Gastroesophageal sphincter (tissue), 4 donors: ENCODE measurements at regions not wholly inside any gene's neighbourhood (a gene's known extent, or its start where the extent isn't known, plus 50 kb on each side); places are given as distances from the start of the nearest gene placed in this dataset.

Experiments used
- ATAC-seq: fragments of 150-250 bp; one replicate; pipeline ENCODE4 v1.9.1; 2016; ENCODE audit warnings: mild to moderate bottlenecking, moderate library complexity
- H3K27ac ChIP-seq, 4 donors: fragments of 200-600 bp; sonication (generic) in 3 of 4; 1 replicate in 3 of 4; 2 replicates in 1 of 4; pipeline ENCODE4 v1.5.1; 2016 to 2019
- H3K27me3 ChIP-seq: fragments of 200-600 bp; sonication (generic); one replicate; pipeline ENCODE4 v1.5.1; 2019
- H3K36me3 ChIP-seq, 2 donors: fragments of 200-600 bp; sonication (generic); one replicate each; pipeline ENCODE4 v1.5.1; 2019; ENCODE audit warnings: control low read depth in 1 of 2
- H3K4me1 ChIP-seq, 3 donors: fragments of 200-600 bp; sonication (generic); 1 replicate in 2 of 3; 2 replicates in 1 of 3; pipeline ENCODE4 v1.5.1; 2016 to 2019; ENCODE audit warnings: control low read depth in 2 of 3
- H3K4me3 ChIP-seq, 2 donors: fragments of 200-600 bp; sonication (generic); one replicate each; pipeline ENCODE4 v1.5.1; 2019; ENCODE audit warnings: mild to moderate bottlenecking in 1 of 2, moderate library complexity in 1 of 2
- H3K9me3 ChIP-seq, 3 donors: fragments of 200-600 bp; sonication (generic); one replicate each; pipeline ENCODE4 v1.5.1; 2017 to 2019; ENCODE audit warnings: control low read depth in 2 of 3
- CTCF ChIP-seq, 4 experiments: fragments of 200-600 bp in 2 of 4; fragments of 450-650 bp in 2 of 4; sonication (generic) in 1 of 4; IDR thresholded peaks; one replicate each; pipeline ENCODE4 v1.5.1; 2017 to 2019; ENCODE audit warnings: antibody characterized with exemption in 4 of 4, mild to moderate bottlenecking in 2 of 4, moderate library complexity in 2 of 4
- EP300 ChIP-seq: sonication (generic); formaldehyde crosslinking; IDR thresholded peaks from one replicate; pipeline ENCODE4 v1.6.1; 2017; ENCODE audit warnings: antibody characterized with exemption, mild to moderate bottlenecking
- POLR2A ChIP-seq, 2 donors: fragments of 450-650 bp; IDR thresholded peaks; one replicate each; pipeline ENCODE4 v1.6.1; 2017; ENCODE audit warnings: antibody characterized with exemption in 2 of 2, mild to moderate bottlenecking in 2 of 2, moderate library complexity in 1 of 2
- POLR2AphosphoS5 ChIP-seq: sonication (generic); formaldehyde crosslinking; IDR thresholded peaks from one replicate; pipeline ENCODE4 v1.6.1; 2017; ENCODE audit warnings: antibody characterized with exemption
- WGBS, 2 donors: methylation state at CpG; one replicate each; pipeline ENCODE4 v1.1.5; 2018; ENCODE audit warnings: low coverage in 1 of 2; 5-methylcytosine and 5-hydroxymethylcytosine counted together

- H3K27ac ChIP-seq, result peak overlapping the region in 1 of 4 donors; percentile 47
- 63 to 70% methylated on average over 1 to 2 of the region's 2 CpGs for WGBS, 2 donors
- ATAC-seq, result no peak
- no peaks in the 10 kb centered on the region for H3K36me3 ChIP-seq
- H3K27me3 ChIP-seq, result no peaks in the 10 kb centered on the region
- H3K4me1 ChIP-seq, result peaks cover 4 to 59% (median 18%) of the 10 kb centered on the region in 3 donors
- H3K9me3 ChIP-seq, result no peaks in the 10 kb centered on the region
- H3K4me3 ChIP-seq, result no peak overlapping the region
- TF ChIP-seq POLR2A (IDR thresholded peaks at IDR 0.05) (no peak), EP300 (no peak), CTCF (IDR thresholded peaks at IDR 0.05) (no peak), POLR2AphosphoS5 (no peak)
Measured at GRCh38 chr15:94077938-94078337, 153.4 kb upstream of the MCTP2 start.

- 7 to 19% methylated on average over 7 to 8 of the region's 9 CpGs for WGBS, 2 donors
- Histone ChIP-seq H3K36me3 (no peaks in the 10 kb centered on the region), H3K27me3 (no peaks in the 10 kb centered on the region), H3K27ac (peak overlapping the region; percentile 65 to 77 (median 70)), H3K9me3 (no peaks in the 10 kb centered on the region), H3K4me1 (peaks cover 4 to 34% (median 9%) of the 10 kb centered on the region in 3 donors), H3K4me3 (no peak overlapping the region)
- TF ChIP-seq POLR2A (IDR thresholded peaks at IDR 0.05), result no peak
- TF ChIP-seq POLR2AphosphoS5, result peak; percentile 75
- TF ChIP-seq EP300, result peak; percentile 84
- TF ChIP-seq CTCF (IDR thresholded peaks at IDR 0.05), result peak in 1 of 4 experiments; percentile 11
- peak; percentile 93 for ATAC-seq
Measured at GRCh38 chr15:94075349-94075748, 156.0 kb upstream of the MCTP2 start.

GRCh38 chr15:94070356-94071295, 160.7 kb upstream of the MCTP2 start:
- WGBS, 2 donors, result 89 to 94% methylated on average over 8 to 14 of the region's 19 CpGs
- Histone ChIP-seq H3K36me3 (no peaks in the 10 kb centered on the region), H3K27ac (no peak overlapping the region), H3K4me3 (no peak overlapping the region), H3K4me1 (peaks cover under 1 to 10% (median 5%) of the 10 kb centered on the region in 3 donors), H3K27me3 (no peaks in the 10 kb centered on the region), H3K9me3 (no peaks in the 10 kb centered on the region)
- no peak for TF ChIP-seq CTCF (IDR thresholded peaks at IDR 0.05)
- TF ChIP-seq POLR2A (IDR thresholded peaks at IDR 0.05), result no peak
- no peak for TF ChIP-seq EP300
- TF ChIP-seq POLR2AphosphoS5, result no peak
- no peak for ATAC-seq

GRCh38 chr15:94069844-94070243, 161.5 kb upstream of the MCTP2 start:
- no peaks in the 10 kb centered on the region for H3K36me3 ChIP-seq
- H3K27ac ChIP-seq, result no peak overlapping the region
- no peak for ATAC-seq
- H3K9me3 ChIP-seq, result no peaks in the 10 kb centered on the region
- H3K4me3 ChIP-seq, result no peak overlapping the region
- no peaks in the 10 kb centered on the region for H3K27me3 ChIP-seq
- H3K4me1 ChIP-seq, result peaks cover 2% of the 10 kb centered on the region in 3 donors
- TF ChIP-seq CTCF (IDR thresholded peaks at IDR 0.05) (no peak), POLR2AphosphoS5 (no peak), EP300 (no peak), POLR2A (IDR thresholded peaks at IDR 0.05) (no peak)
- WGBS, 2 donors, result 88 to 89% methylated on average over 7 to 9 of the region's 9 CpGs

GRCh38 chr15:94066811-94067210, 164.6 kb upstream of the MCTP2 start:
- Histone ChIP-seq H3K27me3 (no peaks in the 10 kb centered on the region), H3K9me3 (no peaks in the 10 kb centered on the region), H3K27ac (no peak overlapping the region), H3K4me3 (no peak overlapping the region), H3K36me3 (no peaks in the 10 kb centered on the region), H3K4me1 (peaks cover 0 to 2% (median 0%) of the 10 kb centered on the region in 3 donors)
- 89 to 91% methylated on average over 3 of the region's 3 CpGs for WGBS, 2 donors
- no peak for TF ChIP-seq EP300
- no peak for TF ChIP-seq POLR2A (IDR thresholded peaks at IDR 0.05)
- TF ChIP-seq POLR2AphosphoS5, result no peak
- no peak for TF ChIP-seq CTCF (IDR thresholded peaks at IDR 0.05)
- no peak for ATAC-seq
